PC-3 (cell line): ENCODE measurements at regions not wholly inside any gene's neighbourhood (a gene's known extent, or its start where the extent isn't known, plus 50 kb on each side); places are given as distances from the start of the nearest gene placed in this dataset.

Source experiments
- EZH2 ChIP-seq: fragments of 300-600 bp; sonication (generic); IDR thresholded peaks from one replicate; pipeline ENCODE4 v1.6.1; 2017; ENCODE audit warnings: antibody characterized with exemption, mild to moderate bottlenecking, low read length; ENCODE audit not compliant: unreplicated experiment
- TF ChIP-seq, protein P1 (sequence below): fragments of 300-600 bp; sonication (generic); conservative IDR thresholded peaks from 2 replicates; pipeline ENCODE4 v1.5.1; 2017; ENCODE audit warnings: antibody characterized with exemption, low read depth, mild to moderate bottlenecking, low read length

DNA sequence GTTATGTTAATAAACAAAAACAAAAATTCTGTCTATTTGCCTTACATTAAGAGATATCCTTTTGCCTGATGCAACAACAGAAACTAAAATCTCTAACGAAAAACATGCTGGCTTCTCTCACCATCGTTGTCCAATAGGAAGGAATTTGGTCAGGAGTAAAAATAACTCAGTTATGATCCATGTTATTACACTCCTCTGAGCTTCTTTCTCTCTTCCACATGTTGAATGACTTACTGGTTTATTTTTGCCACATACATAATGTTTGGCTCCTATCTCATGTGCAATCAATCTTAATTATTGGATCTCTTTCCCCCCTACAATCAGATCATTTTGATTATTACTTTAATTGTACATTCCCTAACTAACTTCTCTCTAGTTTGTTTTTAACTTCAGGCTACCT is 688.4 kb downstream of the USP25 start:
- TF ChIP-seq, protein P1, sequence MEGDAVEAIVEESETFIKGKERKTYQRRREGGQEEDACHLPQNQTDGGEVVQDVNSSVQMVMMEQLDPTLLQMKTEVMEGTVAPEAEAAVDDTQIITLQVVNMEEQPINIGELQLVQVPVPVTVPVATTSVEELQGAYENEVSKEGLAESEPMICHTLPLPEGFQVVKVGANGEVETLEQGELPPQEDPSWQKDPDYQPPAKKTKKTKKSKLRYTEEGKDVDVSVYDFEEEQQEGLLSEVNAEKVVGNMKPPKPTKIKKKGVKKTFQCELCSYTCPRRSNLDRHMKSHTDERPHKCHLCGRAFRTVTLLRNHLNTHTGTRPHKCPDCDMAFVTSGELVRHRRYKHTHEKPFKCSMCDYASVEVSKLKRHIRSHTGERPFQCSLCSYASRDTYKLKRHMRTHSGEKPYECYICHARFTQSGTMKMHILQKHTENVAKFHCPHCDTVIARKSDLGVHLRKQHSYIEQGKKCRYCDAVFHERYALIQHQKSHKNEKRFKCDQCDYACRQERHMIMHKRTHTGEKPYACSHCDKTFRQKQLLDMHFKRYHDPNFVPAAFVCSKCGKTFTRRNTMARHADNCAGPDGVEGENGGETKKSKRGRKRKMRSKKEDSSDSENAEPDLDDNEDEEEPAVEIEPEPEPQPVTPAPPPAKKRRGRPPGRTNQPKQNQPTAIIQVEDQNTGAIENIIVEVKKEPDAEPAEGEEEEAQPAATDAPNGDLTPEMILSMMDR = no peak
- TF ChIP-seq EZH2 = no peak
